NCI-H748 treated with DMSO at 0.1 percent for 48 hours (cell line): ENCODE measurements at regions not wholly inside any gene's neighbourhood (a gene's known extent, or its start where the extent isn't known, plus 50 kb on each side); places are given as distances from the start of the nearest gene placed in this dataset.

Experiments
- DNase-seq: peaks from one replicate; lab custom pipeline; 2025; lab: John Stamatoyannopoulos, UW

DNA sequence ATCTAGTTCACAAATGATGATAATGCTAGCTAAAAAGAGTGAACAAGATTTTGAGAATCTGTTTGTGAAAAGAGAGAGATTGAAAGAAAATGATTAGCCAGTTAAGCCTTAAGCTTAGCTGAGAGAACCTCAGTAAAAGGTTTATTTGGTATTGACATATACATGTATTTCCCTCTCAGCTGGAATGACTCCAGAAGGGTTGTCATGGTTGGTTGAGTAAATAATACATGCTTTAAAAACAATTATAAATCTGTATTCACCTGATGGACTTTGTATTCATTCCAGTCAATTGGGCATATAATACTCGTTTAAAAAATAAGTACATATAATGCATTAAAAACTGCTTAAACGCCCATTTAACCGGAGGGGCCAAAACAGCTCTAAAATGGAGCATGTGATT, 181.4 kb downstream of the GRB14 start:
- peak; percentile 61 for DNase-seq

DNA sequence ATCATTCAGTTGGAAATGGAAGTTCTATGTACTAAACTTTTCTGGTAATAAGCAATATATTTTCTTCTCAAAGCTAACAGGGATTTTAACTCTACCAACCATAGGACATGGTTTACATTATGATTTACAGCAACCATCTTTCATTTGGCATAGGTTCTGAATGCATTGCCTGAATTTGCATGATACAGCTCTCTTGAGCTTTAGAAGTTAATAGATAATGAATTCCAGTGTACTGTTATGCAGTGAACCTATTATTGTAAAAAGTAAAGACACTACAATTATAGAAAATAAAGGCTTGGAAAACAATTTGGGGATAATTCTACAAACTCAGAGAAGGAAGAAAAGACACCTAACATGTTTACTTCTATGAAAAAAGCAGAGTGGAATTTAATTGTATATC, 182.0 kb downstream of the GRB14 start:
- DNase-seq: no peak

DNA sequence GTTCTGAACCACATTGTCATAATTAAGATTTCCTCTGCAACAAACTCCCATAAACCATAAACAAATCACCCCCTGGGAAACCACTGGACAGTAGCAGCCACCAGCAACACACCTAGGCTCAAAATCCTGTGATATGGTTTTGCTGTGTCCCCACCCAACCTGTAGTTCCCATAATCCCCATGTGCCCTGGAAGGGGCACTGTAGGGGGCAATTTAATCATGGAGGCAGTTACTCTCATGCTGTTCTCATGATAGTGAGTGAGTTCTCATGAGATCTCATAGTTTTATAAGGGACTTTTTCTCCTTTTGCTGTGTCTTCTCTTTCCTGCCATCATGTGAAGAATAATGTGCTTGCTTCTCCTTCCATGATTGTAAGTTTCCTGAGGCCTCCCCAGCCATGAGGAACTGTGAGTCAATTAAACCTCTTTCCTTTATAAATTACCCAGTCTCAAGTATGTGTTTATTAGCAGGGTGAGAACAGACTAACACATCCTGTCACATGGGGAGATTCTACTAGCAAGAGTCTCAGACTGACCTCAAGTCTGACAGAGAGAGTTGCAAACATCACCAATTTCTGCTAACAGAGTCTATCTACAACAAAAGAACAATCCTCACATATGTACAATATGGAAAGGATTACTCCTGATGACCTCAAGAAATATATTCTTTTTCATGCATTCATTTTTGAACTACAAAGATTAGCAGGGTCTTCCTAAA, 182.6 kb downstream of the GRB14 start:
- DNase-seq: no peak

DNA sequence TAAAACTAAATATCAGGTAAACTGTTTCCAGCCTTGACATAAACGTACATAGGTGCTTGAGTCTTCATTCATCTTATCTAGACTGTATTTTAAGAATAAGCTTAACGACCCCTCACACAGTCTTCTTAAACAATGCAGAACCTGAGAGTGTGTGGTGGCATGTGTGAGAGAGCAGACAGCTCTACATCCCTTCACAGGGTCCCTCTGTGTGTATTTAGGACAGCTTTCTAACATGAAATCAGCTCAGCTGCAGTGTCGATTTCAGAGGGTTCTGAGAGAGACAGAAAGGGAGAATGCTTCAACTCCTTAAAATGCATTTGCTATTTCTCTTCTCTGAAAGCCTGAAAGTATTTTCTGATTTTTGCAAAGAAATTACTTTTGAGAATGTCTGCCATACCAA, 185.2 kb downstream of the GRB14 start:
- DNase-seq: no peak

DNA sequence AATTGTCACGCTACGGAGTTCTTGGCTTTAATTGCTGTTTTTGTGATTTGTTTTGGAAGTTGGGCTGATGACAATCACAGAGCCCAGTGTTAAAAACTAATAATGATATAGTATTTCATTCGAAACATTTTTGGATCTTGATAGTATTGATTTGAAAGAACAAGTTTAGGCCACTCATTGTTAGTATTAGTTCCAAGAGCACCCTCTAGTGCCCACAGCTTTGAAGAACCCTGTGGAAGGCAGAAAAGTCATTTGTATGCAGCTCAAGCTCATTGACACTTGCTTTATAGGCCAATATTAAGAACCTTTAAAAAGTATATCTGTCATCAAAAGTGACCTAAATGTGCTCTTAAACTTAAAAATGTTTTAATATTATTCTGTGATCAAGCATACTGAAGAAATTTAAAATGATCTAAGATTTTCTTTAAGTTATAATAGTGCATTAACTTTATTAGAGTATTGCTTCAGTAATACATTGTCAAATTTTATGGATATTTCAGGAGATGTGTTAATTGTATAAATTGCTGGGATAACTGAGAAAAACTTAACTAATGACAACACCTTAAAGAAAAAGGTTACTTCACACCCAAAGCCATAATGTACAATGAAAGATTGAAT, 191.0 kb downstream of the GRB14 start:
- DNase-seq: peak; percentile 69

DNA sequence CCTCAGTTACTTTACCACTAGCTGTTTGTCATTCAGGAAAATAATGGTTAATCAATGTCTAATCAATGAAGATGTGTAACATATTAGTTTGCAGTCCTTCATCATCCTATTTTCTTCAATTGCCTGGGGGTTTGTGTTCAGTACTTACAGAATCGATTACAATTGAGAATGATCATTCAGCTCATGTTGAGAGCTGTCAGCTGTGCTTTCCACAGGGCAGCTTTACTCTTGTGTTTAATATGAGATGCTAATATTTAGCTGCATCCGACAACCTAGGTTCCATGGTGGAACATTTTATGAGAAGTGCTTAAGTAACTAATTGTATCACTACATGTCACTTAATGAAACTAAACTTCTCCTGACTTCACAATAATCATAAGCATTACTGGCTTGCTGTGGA, 191.9 kb downstream of the GRB14 start:
- DNase-seq: no peak

DNA sequence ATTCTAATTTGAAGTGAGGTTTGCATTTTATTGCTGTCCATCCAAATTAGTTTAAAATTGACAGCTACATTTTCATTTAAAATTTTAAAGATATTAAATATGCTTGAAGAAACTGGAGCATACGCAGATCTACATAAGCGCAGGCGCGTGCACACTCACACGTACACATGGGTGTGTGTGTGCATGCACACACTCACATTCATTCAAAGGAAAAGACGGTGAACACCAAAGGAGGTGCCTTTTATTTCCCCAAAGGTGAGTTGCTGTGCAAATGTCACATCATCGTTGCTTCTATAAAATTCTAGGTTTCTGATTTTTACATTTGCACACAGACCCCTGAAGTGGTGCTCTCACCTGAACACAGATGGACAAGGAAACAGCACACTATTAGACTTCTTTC, 194.2 kb downstream of the GRB14 start:
- DNase-seq: no peak

DNA sequence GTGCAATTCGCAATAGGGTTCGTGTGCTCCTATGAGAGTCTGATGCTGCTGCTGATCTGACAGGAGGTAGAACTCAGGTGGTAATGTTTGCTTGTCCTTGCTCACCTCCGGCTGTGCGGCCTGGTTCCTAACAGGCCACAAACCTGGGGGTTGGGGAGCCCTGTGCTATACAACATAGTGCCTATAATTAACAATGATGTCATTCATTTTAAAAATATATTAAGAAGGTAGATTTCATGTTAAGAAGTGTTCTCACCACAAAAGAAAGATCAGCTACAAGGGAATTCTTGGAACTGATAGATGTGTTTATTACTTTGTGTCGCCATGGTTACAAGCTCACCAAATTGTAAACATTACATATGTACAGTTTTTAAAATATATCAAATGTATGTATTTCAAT, 200.5 kb downstream of the GRB14 start:
- DNase-seq: no peak

DNA sequence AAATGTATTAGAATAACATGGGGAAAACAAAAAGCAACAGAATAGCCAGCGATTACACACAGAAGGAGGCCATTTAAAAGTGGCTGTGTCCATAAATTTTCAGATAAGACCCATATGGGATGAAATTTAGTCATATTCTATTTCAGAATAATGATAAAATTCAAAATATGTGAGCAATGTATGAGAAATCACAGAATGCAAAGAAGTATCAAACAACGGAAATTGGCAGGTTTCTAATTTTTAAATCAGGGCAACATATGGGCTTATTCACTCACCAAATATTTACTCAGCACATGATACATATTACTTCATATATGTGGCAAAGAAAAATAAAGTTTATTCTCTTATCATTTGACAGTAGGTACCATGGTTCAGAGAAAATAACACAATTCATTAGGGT, 208.5 kb downstream of the GRB14 start:
- no peak for DNase-seq

DNA sequence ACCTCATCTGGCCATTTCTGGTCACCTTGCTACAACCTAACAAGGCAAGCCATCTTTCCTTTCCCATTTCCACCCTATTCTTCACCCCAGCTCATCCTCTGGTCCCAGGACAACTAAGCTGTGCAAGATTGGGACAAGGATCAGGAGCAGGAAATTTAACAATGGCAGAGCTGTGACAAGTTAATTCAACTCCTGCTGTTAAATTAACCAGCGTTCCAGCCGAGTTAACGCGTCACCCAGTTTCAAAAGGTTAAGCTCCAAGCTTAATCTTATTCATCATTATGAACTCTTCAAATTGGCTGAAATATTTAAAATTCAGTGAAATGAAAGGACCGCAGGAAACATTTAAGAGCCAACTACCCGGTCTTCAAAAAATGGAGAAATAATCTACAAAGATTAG, 231.9 kb downstream of the GRB14 start:
- DNase-seq: no peak

DNA sequence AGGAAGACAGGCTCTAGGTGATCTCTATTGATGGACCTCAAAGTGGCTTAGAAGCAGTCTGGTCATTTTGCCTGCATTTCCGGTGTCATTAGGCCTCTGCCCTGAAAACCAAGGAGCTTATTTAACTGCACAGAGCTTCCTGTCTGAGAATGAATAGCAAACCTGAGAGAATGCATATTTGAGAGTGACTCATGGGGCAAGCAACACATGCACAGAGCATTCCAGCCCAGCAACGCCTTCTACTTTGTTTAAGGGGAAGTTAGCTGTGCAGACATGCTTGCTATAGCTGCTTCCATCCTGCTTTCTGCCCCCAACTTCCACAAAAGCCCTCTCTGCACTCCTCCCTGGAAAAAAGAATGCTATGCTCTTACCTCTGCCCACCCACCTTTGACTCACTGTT, 232.8 kb downstream of the GRB14 start:
- no peak for DNase-seq

DNA sequence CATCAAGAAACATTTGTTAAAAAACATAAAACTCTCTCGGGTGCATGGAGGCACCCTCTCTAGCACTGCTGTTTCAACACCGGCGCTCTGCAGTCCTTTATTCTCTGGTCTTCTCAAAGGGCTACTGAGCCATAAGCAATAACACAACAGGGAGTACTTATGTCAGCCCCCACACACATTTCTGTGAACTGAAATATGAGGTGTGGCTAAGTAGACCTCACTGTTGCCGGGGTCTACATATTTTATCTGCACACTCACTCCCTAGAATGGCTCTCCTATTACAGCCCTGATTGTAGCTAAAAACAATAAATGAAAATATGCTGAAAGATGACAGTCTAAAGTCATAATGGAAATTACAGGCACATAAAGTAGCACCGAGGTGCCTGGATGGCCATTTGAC, 235.1 kb downstream of the GRB14 start:
- no peak for DNase-seq

DNA sequence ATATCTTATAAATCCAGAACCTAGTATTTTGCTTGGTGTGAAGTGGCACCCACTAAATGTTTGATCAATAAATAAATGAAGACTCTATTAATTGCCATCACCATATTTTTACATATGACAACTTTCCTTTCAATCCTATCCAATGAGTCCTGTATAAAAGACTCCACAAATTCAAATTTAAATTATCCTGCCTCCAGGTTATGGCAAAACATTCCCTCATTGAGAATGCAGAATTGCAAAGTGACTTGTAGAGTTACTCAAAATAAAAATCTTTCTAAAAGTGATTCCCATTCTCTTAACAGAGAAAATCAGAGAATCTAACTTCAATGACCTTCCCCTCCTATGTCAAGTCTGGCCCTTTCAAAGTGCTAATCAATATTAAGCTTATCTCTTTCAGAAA, 236.8 kb downstream of the GRB14 start:
- no peak for DNase-seq

DNA sequence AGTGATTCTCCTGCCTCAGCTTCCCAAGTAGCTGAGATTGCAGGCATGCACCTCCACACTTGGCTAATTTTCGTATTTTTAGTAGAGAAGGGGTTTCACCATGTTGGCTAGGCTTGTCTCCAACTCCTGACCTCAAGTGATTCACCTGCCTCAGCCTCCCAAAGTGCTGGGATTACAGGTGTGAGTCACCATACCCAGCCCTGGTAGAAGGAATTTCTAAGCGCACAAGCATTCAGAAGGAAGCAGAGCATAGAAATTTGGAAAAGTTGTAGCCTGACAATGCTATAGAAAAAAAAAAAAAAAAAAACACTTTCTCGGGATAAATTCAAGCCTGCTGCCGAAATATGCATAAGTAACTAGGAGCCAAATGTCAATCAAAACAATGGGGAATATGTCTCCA, 249.4 kb downstream of the GRB14 start:
- DNase-seq: no peak

DNA sequence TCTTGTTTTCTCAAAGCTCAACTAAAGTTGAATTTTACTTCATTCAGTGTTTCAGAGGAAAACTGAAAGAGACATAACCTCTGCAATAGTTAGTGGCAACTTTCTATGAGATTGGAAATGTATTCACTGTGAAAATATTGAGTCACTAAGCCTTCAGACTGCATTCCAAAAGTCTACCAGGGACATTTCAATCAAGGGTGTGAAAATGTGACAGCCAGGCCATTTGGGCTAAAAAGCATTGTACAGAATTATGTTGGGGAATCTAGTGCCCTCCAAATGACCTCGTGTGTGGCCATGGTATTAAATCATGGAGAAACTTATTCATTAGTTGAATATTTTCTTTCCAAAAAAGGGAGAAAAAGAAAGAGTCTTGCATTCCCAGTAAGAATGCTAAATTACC, 251.9 kb downstream of the GRB14 start:
- DNase-seq: no peak

DNA sequence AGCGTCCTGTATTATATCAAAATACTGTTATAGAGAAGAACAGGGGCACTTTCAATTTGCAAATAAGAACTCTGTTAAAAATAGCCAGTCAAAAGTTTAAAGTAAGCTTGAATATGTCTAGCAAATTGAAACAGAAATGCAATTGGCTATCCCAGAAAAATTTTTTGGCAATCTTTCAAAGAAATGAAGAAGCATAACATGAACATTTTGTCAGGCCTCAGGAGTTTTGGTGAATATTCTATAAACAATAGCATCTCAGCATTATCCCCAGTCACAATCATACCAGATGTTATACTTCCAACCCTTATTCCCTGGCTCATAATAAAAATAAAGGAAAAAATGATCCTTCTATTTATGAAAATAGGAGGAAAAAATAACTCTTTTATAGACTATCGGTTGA, 252.4 kb downstream of the GRB14 start:
- DNase-seq: no peak

DNA sequence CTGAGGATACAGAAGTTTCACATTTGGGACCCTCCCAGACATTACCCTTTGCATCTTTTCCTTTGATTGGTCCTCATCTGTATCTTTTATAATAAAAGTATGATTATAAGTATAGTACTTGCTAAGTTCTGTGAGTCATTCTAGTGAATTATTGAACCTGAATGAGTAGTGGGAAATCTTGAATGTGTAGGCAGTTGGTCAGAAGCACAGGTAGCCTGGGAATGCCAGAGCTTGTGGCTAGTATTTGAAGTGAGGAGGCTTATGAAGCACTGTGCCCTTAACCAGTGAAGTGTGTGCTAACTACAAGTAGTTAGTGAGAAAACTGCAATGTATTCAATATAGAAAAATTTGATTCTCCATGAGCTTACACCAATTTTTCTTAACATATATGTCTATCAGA, 257.6 kb downstream of the GRB14 start:
- DNase-seq: no peak

DNA sequence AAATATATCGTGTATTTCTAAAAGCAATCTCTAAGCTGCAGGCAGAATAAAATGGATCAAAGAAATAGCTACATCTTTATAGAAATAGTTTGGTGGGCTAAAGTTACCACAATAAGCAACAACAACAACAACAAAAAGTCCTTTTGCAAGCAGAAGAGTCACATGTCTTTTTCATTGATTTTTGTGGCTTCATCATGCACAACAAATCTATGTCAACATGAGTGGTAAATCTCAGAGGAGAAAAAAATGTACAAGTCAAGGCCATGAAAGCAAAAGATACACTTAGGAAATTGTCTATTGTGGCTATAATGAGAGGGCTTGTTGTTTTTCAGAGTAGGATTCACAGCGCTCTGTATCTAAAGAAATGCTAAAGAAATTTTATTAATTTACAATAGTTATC, 269.7 kb downstream of the GRB14 start:
- no peak for DNase-seq

DNA sequence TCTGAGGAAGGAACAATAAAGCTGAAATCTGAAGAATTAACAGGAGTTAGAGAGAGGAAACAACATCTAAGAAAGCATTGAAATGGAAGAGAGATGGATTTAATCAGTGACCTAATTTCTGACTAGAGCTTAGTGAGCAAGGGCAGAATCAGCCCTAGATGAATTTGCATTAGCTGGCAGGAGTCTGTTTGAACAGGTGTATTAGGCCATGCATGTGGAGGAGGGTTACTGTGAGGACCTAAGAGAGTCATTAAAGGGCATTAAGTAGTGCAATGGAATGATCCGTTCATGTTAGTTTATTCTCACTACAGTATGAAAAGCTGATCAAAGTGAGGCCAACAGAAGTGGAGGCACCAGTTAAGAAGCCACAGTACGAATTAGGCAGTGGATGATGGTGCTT, 285.3 kb downstream of the GRB14 start:
- DNase-seq: peak; percentile 34

DNA sequence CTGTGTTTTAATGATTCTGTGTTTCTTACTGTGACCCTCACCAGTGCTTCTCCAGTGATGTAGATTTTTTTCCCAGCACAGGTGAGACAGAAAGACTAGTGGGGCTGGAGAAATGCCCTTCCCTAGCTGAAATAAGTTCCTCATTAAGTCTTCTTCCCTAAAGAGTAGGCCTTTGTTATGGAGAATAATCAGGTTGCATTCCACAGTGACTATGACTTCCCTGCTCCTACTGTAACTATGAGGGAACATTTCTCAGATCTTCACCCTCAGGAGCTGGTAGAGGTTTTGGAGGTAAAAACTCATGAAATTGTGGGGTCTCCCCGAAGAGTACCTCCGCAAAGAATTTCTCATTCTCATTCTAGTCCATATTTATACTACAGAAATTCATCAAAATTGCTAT, 286.2 kb downstream of the GRB14 start:
- DNase-seq: no peak

DNA sequence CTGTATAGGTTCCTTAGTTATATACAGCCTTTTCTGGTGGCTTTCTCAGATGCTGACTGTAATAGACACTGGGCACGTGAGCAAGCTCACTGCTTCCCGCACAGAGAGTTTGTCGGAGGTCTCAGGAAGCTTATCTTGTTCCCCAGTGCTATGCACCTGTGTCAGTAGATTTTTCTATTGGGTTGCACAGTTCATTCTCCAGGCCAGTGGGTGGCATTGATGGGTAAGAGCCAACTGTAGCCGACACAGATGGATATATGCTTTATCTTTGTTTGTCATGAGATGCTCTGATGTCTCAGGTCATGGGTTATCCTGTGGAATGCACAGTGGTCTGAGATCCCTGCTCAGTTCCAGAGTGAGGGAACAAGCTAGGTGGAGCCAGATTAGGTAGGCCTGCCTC, 293.0 kb downstream of the GRB14 start:
- DNase-seq: no peak

DNA sequence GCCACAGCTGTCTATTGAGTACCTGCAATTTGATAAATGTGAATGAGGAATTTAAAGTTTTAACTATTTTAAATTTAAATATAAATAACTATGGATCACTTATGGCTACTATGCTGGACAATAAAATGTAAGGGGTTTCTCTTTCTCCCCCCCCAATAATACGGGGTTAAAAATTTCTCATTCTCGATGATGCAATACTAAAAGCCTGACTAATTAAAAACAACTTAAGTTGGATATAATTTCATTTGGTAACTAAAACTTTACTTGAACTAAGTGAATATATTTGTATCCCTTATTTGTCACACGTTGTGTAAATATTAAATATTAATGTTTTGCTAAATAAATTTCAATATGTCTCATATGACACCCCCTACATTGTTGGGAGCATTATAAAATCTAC, 297.3 kb downstream of the GRB14 start:
- DNase-seq: no peak

DNA sequence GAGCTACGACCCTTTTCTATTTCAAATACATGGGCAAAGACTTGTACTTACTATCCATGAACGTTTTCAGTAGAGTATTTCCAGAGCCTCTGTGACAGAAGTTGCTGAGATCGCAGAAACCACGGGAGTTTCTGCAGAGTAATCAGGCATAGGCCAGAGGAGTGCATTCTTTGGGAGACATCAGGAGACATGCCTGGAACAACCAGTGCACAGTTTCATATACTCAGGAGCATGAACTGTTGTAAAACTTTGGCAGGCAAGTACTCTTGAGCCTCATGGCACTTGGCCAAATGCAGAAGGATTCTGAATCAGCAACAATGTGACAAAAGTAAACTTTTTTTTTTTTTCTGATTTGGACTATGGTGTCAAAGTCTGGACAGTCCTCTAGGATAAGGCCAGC, 307.1 kb downstream of the GRB14 start:
- no peak for DNase-seq

DNA sequence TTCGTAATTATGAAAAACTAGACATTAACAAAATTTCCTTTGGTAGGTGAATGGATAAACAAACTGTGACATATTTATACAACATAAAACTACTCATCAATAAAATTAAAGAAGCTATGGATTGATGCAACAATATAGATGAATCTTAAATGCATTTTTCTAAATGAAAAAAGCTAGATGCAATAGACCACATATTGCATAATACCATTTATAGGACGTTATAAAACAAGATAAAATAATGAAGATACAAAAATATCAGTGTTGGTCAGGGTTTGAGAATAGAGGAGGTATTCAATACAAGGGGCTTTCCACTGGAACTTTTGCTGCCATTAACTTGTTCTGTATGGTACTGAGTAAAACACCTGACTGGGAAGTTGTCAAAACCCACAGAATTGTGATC, 314.4 kb downstream of the GRB14 start:
- no peak for DNase-seq
